SH-SY5Y (cell line): ENCODE measurements at regions not wholly inside any gene's neighbourhood (a gene's known extent, or its start where the extent isn't known, plus 50 kb on each side); places are given as distances from the start of the nearest gene placed in this dataset.

ENCODE experiments used
- GATA2 ChIP-seq: IDR thresholded peaks from 2 replicates; pipeline ENCODE4 v1.6.1; 2011; ENCODE audit warnings: mild to moderate bottlenecking, low read depth, low read length
- GATA3 ChIP-seq: IDR thresholded peaks from 2 replicates; pipeline ENCODE4 v1.6.1; 2011; ENCODE audit warnings: low read depth, mild to moderate bottlenecking, low read length, moderate library complexity

DNA sequence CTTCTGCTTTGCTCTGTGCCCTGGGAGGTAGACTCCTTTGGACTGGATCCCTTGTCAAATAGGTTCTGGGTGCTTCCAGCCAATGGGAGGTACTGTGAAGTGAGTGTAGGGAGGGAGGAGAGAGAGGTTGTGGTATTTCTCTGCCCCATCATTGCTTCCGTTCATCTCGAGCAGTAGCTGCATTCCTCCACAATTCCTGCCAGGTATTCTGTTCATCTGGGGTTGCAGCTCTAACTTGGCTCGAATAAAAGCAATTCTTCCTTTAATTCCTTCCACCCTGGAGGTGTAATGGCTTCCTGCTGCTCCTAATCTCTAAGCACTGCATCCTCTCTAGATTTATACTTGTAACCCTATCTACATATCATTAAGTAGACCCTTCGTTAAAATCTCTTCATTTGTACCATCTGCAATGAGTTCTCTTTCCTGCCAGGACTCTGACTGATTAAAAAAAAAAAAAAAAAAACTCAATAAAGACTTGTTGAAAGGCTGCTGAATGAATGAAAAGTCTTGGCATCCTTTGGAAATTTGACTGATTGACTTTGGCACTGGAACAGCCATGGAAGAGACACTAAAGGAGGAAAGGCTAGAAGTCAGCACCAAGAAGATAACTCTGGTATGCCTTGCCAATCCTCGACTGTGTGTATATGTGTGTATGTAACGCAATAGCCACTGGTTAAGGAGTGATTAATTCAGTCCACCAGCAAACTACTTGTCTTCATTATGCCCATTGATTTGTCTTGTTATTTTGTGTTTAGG, 616.9 kb upstream of the SOX9 start:
- TF ChIP-seq GATA2 (no peak), GATA3 (no peak)
